ENCODE measurements at regions not wholly inside any gene's neighbourhood (a gene's known extent, or its start where the extent isn't known, plus 50 kb on each side); places are given as distances from the start of the nearest gene placed in this dataset.

GRCh38 chr5:31124026-31124425 is 69.5 kb upstream of the CDH6 start:
- TF ChIP-seq CTCF (IDR thresholded peaks at IDR 0.05; ENCODE audit: low read depth, low read length), result no peak
- no peak for TF ChIP-seq EZH2phosphoT487 (IDR thresholded peaks at IDR 0.05; ENCODE audit: low read depth)

All from OCI-LY3 (cell line).